Esophagus muscularis mucosa (tissue), 4 donors: ENCODE measurements at regions not wholly inside any gene's neighbourhood (a gene's known extent, or its start where the extent isn't known, plus 50 kb on each side); places are given as distances from the start of the nearest gene placed in this dataset.

Experiments used
- CTCF ChIP-seq, 3 experiments: fragments of 200-600 bp in 2 of 3; fragments of 450-650 bp in 1 of 3; sonication (generic) in 2 of 3; IDR thresholded peaks; one replicate each; pipeline ENCODE4 v1.5.1; 2017 to 2019; ENCODE audit warnings: antibody characterized with exemption in 3 of 3, mild to moderate bottlenecking in 2 of 3, moderate library complexity in 1 of 3
- EP300 ChIP-seq: sonication (generic); formaldehyde crosslinking; IDR thresholded peaks from one replicate; pipeline ENCODE4 v1.6.1; 2017; ENCODE audit warnings: antibody characterized with exemption
- POLR2A ChIP-seq: fragments of 450-650 bp; IDR thresholded peaks from one replicate; pipeline ENCODE4 v1.6.1; 2017; ENCODE audit warnings: antibody characterized with exemption, moderate library complexity, mild to moderate bottlenecking, low read depth
- POLR2AphosphoS5 ChIP-seq, 2 donors: sonication (generic); formaldehyde crosslinking; IDR thresholded peaks; one replicate each; pipeline ENCODE4 v1.6.1; 2017; ENCODE audit warnings: antibody characterized with exemption in 2 of 2

GRCh38 chr10:121406823-121407545 lies 191.3 kb downstream of the FGFR2 start:
- no peak for TF ChIP-seq CTCF (IDR thresholded peaks at IDR 0.05)
- no peak for TF ChIP-seq POLR2A
- TF ChIP-seq EP300, result no peak
- no peak for TF ChIP-seq POLR2AphosphoS5 (IDR thresholded peaks at IDR 0.05)
